H1 (cell line): ENCODE measurements at regions not wholly inside any gene's neighbourhood (a gene's known extent, or its start where the extent isn't known, plus 50 kb on each side); places are given as distances from the start of the nearest gene placed in this dataset.
A peak's percentile ranks its signal among the peaks of the same experiment; 100 is the strongest.

Source experiments
- CTCF ChIP-seq, 3 experiments: IDR thresholded peaks; 1 replicate in 2 of 3; 2 replicates in 1 of 3; pipeline versions ENCODE4 v1.5.1 to v1.6.1; 2011; ENCODE audit warnings: low read length in 3 of 3, mild to moderate bottlenecking in 3 of 3, inconsistent platforms in 2 of 3, low read depth in 1 of 3, moderate library complexity in 1 of 3; ENCODE audit not compliant: insufficient read depth in 1 of 3; ENCODE audit errors: control extremely low read depth in 1 of 3
- USF2 ChIP-seq: IDR thresholded peaks from 2 replicates; pipeline ENCODE4 v1.6.1; 2011; ENCODE audit warnings: low read length, improper control_type of control experiment

GRCh38 chr4:140252742-140253555, 99.0 kb upstream of the MAML3 start (continued):
- TF ChIP-seq CTCF (IDR thresholded peaks at IDR 0.05; ENCODE audit: control extremely low read depth in 1 of 3, insufficient read depth in 1 of 3, low read depth in 1 of 3, low read length in 3 of 3) (peak; percentile 79 to 94 (median 93)), USF2 (no peak)
- TF ChIP-seq, all 59 proteins: peak for 7
